CD8-positive, alpha-beta memory T cell (primary cell): ENCODE measurements at regions not wholly inside any gene's neighbourhood (a gene's known extent, or its start where the extent isn't known, plus 50 kb on each side); places are given as distances from the start of the nearest gene placed in this dataset.

ENCODE experiments used
- CTCF ChIA-PET: fragments of 350-600 bp; sonication (Branson Sonifier 250); formaldehyde crosslinking; loops from one replicate; lab custom pipeline; 2021; ENCODE audit warnings: antibody characterized with exemption; lab: Charles Lee
- POLR2A ChIA-PET: fragments of 350-600 bp; sonication (Branson Sonifier 250); formaldehyde crosslinking; loops from one replicate; lab custom pipeline; 2021; ENCODE audit warnings: antibody characterized with exemption; lab: Charles Lee
- DNase-seq, 5 donors: peaks; one replicate each; pipeline versions ENCODE4 v3.0.0 to v3.0.0-alpha.2; 2020 to 2022; ENCODE audit warnings: mixed read lengths in 1 of 5
- H3K27ac ChIP-seq: one replicate; pipeline ENCODE4 v1.7.0; 2013; ENCODE audit warnings: low read depth, mild to moderate bottlenecking, low read length, moderate library complexity
- H3K27me3 ChIP-seq: 2 replicates; pipeline ENCODE4 v1.7.0; 2013; ENCODE audit warnings: low read length, mild to moderate bottlenecking; ENCODE audit not compliant: insufficient read depth, poor library complexity, severe bottlenecking
- H3K36me3 ChIP-seq: 2 replicates; pipeline ENCODE4 v1.7.0; 2013; ENCODE audit warnings: mild to moderate bottlenecking, low read length, moderate library complexity; ENCODE audit not compliant: insufficient read depth
- H3K4me1 ChIP-seq: 2 replicates; pipeline ENCODE4 v1.7.0; 2013; ENCODE audit warnings: mild to moderate bottlenecking, low read length, moderate library complexity; ENCODE audit not compliant: insufficient read depth
- H3K4me3 ChIP-seq: 2 replicates; pipeline ENCODE4 v1.7.0; 2013; ENCODE audit warnings: mild to moderate bottlenecking, low read length
- H3K9me3 ChIP-seq: 2 replicates; pipeline ENCODE4 v1.7.0; 2013; ENCODE audit warnings: mild to moderate bottlenecking, low read length
- H3K27ac Mint-ChIP-seq, 8 donors: one replicate each; pipeline ENCODE4 v1.8.0; 2020 to 2021; ENCODE audit warnings: mixed read lengths in 8 of 8, mild to moderate bottlenecking in 6 of 8, inconsistent platforms in 3 of 8, moderate library complexity in 3 of 8
- H3K27me3 Mint-ChIP-seq, 2 donors: one replicate each; pipeline ENCODE4 v1.8.0; 2020 to 2021; ENCODE audit warnings: mixed read lengths in 2 of 2, mild to moderate bottlenecking in 1 of 2, moderate library complexity in 1 of 2
- H3K36me3 Mint-ChIP-seq, 3 donors: one replicate each; pipeline ENCODE4 v1.8.0; 2020 to 2021; ENCODE audit warnings: mixed read lengths in 3 of 3, inconsistent platforms in 1 of 3, mild to moderate bottlenecking in 1 of 3
- H3K4me1 Mint-ChIP-seq, 3 donors: one replicate each; pipeline ENCODE4 v1.8.0; 2020 to 2021; ENCODE audit warnings: mixed read lengths in 3 of 3, inconsistent platforms in 1 of 3, mild to moderate bottlenecking in 1 of 3
- H3K4me3 Mint-ChIP-seq, 7 donors: one replicate each; pipeline ENCODE4 v1.8.0; 2020 to 2021; ENCODE audit warnings: mixed read lengths in 7 of 7, mild to moderate bottlenecking in 6 of 7, moderate library complexity in 4 of 7, inconsistent platforms in 2 of 7
- H3K9me3 Mint-ChIP-seq, 5 donors: one replicate each; pipeline ENCODE4 v1.8.0; 2020 to 2022; ENCODE audit warnings: mixed read lengths in 5 of 5, mild to moderate bottlenecking in 3 of 5, moderate library complexity in 2 of 5, inconsistent platforms in 1 of 5

DNA sequence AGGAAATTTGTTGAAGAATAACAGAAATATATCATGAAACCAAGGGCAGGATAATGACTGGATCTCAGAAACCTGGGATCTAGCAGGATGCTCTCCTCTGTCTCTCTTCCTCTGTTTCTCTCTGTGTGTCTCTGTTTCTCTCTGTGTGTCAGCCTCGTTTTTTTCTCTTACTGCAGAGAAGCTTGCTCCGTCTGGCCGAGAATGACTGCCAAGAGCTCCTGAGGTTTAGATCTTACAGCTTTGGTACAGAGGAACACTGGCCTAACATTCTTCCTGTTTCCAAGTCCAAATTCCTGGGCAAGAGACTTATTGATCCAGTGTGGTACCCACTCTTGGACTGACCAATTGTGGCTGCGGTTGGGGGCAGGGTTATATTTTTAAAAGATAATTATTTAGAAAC is 564.0 kb downstream of the XPNPEP1 start:
- H3K27ac Mint-ChIP-seq = no peak overlapping the region
- no peak for DNase-seq
- CTCF ChIA-PET = no interaction called here
- H3K4me1 ChIP-seq = no peaks in the 10 kb centered on the region
- no peaks in the 10 kb centered on the region for H3K27me3 ChIP-seq
- H3K4me3 ChIP-seq = no peak overlapping the region
- no peaks in the 10 kb centered on the region for H3K27me3 Mint-ChIP-seq
- H3K36me3 Mint-ChIP-seq = no peaks in the 10 kb centered on the region
- no peaks in the 10 kb centered on the region for H3K9me3 ChIP-seq
- POLR2A ChIA-PET = no interaction called here
- no peaks in the 10 kb centered on the region for H3K4me1 Mint-ChIP-seq
- peaks cover 2 to 11% (median 3%) of the 10 kb centered on the region in 5 donors for H3K9me3 Mint-ChIP-seq
- H3K36me3 ChIP-seq = no peaks in the 10 kb centered on the region
- no peak overlapping the region for H3K4me3 Mint-ChIP-seq
- no peak overlapping the region for H3K27ac ChIP-seq

- H3K27me3 Mint-ChIP-seq = no peaks in the 10 kb centered on the region
- Histone ChIP-seq H3K4me1 (no peaks in the 10 kb centered on the region), H3K4me3 (no peak overlapping the region), H3K27me3 (no peaks in the 10 kb centered on the region), H3K27ac (no peak overlapping the region), H3K9me3 (no peaks in the 10 kb centered on the region), H3K36me3 (no peaks in the 10 kb centered on the region)
- DNase-seq = no peak
- no peak overlapping the region for H3K4me3 Mint-ChIP-seq
- no peaks in the 10 kb centered on the region for H3K36me3 Mint-ChIP-seq
- H3K27ac Mint-ChIP-seq = no peak overlapping the region
- H3K9me3 Mint-ChIP-seq = peaks cover 0 to 11% (median 3%) of the 10 kb centered on the region in 5 donors
- ChIA-PET POLR2A (no interaction called here), CTCF (no interaction called here)
- H3K4me1 Mint-ChIP-seq = no peaks in the 10 kb centered on the region
Observed at GRCh38 chr10:109358325-109358724, 565.0 kb downstream of the XPNPEP1 start.

- Mint-ChIP-seq H3K9me3 (peaks cover 1 to 14% (median 3%) of the 10 kb centered on the region in 5 donors), H3K4me3 (no peak overlapping the region), H3K27ac (no peak overlapping the region), H3K36me3 (no peaks in the 10 kb centered on the region), H3K27me3 (no peaks in the 10 kb centered on the region), H3K4me1 (no peaks in the 10 kb centered on the region)
- H3K9me3 ChIP-seq = no peaks in the 10 kb centered on the region
- H3K4me3 ChIP-seq = no peak overlapping the region
- DNase-seq = no peak
- no peaks in the 10 kb centered on the region for H3K27me3 ChIP-seq
- ChIA-PET CTCF (no interaction called here), POLR2A (no interaction called here)
- H3K36me3 ChIP-seq = no peaks in the 10 kb centered on the region
- no peak overlapping the region for H3K27ac ChIP-seq
- no peaks in the 10 kb centered on the region for H3K4me1 ChIP-seq
Observed at GRCh38 chr10:109348324-109348723, 575.0 kb downstream of the XPNPEP1 start.

DNA sequence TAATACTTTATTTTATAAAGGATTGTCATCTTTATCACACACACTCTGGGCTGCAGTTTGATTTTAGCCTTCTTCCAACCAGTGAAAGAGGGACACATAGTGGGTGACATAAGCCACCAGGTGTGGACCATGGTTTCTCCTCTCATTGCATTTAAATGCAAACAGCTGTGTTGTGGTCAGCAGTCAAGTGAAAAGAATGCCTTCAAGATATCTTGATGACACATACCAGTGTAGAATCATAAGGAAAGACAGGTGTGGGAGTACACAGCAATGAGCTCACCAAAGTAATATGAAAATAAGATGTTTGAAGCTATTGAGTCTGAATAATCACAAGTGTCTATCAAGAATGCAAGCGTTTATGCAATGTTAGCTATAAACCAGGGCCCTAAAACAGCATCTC is 580.0 kb downstream of the XPNPEP1 start:
- ChIA-PET CTCF (no interaction called here), POLR2A (no interaction called here)
- Histone ChIP-seq H3K27me3 (no peaks in the 10 kb centered on the region), H3K9me3 (no peaks in the 10 kb centered on the region), H3K36me3 (no peaks in the 10 kb centered on the region), H3K27ac (no peak overlapping the region), H3K4me1 (no peaks in the 10 kb centered on the region), H3K4me3 (no peak overlapping the region)
- Mint-ChIP-seq H3K9me3 (peaks cover 0 to 9% (median 3%) of the 10 kb centered on the region in 5 donors), H3K27ac (no peak overlapping the region), H3K4me1 (no peaks in the 10 kb centered on the region), H3K27me3 (no peaks in the 10 kb centered on the region), H3K4me3 (no peak overlapping the region), H3K36me3 (no peaks in the 10 kb centered on the region)
- DNase-seq = no peak

DNA sequence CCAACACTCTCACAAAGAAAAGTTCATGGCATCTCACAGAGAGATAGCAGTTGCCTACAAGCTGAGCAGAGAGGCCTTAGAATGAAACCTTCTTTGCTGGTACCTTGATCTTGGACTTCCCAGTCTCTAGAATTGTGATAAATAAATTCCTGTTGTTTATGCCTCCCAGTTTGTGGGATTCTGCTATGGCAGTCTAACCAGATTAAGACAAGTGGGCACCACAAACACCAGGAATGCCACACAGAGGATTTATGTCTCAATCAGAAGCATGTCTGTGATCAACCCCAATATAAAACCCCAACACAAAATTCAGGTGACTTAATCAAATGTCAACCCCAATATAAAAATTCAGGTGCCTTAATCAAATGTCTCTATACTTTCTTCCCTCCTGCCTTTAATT is 581.3 kb downstream of the XPNPEP1 start:
- no peaks in the 10 kb centered on the region for H3K4me1 Mint-ChIP-seq
- no peaks in the 10 kb centered on the region for H3K36me3 ChIP-seq
- H3K27ac Mint-ChIP-seq = no peak overlapping the region
- no peaks in the 10 kb centered on the region for H3K9me3 ChIP-seq
- ChIA-PET CTCF (no interaction called here), POLR2A (no interaction called here)
- no peaks in the 10 kb centered on the region for H3K4me1 ChIP-seq
- H3K27me3 Mint-ChIP-seq = no peaks in the 10 kb centered on the region
- no peak overlapping the region for H3K4me3 ChIP-seq
- H3K36me3 Mint-ChIP-seq = no peaks in the 10 kb centered on the region
- H3K27me3 ChIP-seq = no peaks in the 10 kb centered on the region
- no peak for DNase-seq
- no peak overlapping the region for H3K4me3 Mint-ChIP-seq
- peaks cover 0 to 12% (median 3%) of the 10 kb centered on the region in 5 donors for H3K9me3 Mint-ChIP-seq
- no peak overlapping the region for H3K27ac ChIP-seq

DNA sequence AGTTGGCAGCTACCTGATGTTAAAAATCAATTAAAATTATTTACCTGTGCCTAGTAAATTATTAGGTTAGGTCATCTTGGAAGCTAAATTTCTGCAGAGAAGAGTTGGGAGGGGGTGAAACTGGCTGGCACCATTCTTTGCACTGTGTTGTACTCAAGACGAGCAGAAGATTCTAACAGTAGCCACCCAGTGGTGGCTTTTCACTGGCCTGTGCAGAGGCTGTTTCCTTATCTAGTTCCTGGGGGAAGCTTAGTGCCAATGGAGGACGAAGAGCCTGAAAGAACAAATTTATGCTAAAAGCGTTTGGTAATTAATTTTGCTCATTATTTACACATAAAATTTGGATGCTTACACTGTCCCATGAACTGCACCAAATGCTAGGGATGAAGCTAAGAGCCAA is 595.3 kb downstream of the XPNPEP1 start:
- Histone ChIP-seq H3K27me3 (no peaks in the 10 kb centered on the region), H3K36me3 (no peaks in the 10 kb centered on the region), H3K27ac (no peak overlapping the region), H3K9me3 (no peaks in the 10 kb centered on the region), H3K4me3 (no peak overlapping the region), H3K4me1 (no peaks in the 10 kb centered on the region)
- ChIA-PET POLR2A (no interaction called here), CTCF (no interaction called here)
- no peaks in the 10 kb centered on the region for H3K4me1 Mint-ChIP-seq
- no peaks in the 10 kb centered on the region for H3K27me3 Mint-ChIP-seq
- H3K4me3 Mint-ChIP-seq = no peak overlapping the region
- no peak for DNase-seq
- H3K36me3 Mint-ChIP-seq = no peaks in the 10 kb centered on the region
- peaks cover 3 to 17% (median 4%) of the 10 kb centered on the region in 5 donors for H3K9me3 Mint-ChIP-seq
- no peak overlapping the region for H3K27ac Mint-ChIP-seq

DNA sequence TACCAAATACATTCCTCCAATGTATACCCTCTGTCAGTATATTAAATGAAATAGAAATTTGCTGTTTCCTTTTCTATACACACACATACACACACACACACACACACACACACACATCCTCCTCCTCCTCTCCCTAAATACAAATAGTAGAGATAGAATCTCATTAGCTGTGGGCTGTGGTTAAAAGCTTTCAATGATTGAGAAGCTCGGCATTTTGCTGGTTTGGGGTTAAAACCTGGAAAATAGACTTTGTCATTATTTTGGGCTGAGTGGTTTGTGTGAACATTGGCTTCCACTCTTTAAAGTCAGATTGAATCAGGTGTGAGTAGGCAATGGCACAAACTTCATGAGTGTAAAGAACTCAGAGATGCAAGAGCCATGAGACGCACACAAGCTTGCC is 596.0 kb downstream of the XPNPEP1 start:
- POLR2A ChIA-PET = no interaction called here
- Histone ChIP-seq H3K27me3 (no peaks in the 10 kb centered on the region), H3K4me3 (no peak overlapping the region), H3K36me3 (no peaks in the 10 kb centered on the region), H3K27ac (no peak overlapping the region), H3K4me1 (no peaks in the 10 kb centered on the region), H3K9me3 (no peaks in the 10 kb centered on the region)
- CTCF ChIA-PET = no interaction called here
- Mint-ChIP-seq H3K36me3 (no peaks in the 10 kb centered on the region), H3K9me3 (peaks cover 3 to 17% (median 4%) of the 10 kb centered on the region in 5 donors), H3K27ac (no peak overlapping the region), H3K4me3 (no peak overlapping the region), H3K27me3 (no peaks in the 10 kb centered on the region), H3K4me1 (no peaks in the 10 kb centered on the region)
- DNase-seq = no peak

GRCh38 chr10:109324721-109325120 is 598.6 kb downstream of the XPNPEP1 start:
- H3K4me1 Mint-ChIP-seq = no peaks in the 10 kb centered on the region
- H3K4me3 ChIP-seq = no peak overlapping the region
- no peaks in the 10 kb centered on the region for H3K4me1 ChIP-seq
- no peaks in the 10 kb centered on the region for H3K27me3 ChIP-seq
- peaks cover 0 to 31% (median 3%) of the 10 kb centered on the region in 5 donors for H3K9me3 Mint-ChIP-seq
- no peak overlapping the region for H3K4me3 Mint-ChIP-seq
- DNase-seq = no peak
- no peak overlapping the region for H3K27ac ChIP-seq
- no peaks in the 10 kb centered on the region for H3K27me3 Mint-ChIP-seq
- no peaks in the 10 kb centered on the region for H3K36me3 Mint-ChIP-seq
- no peaks in the 10 kb centered on the region for H3K9me3 ChIP-seq
- ChIA-PET POLR2A (no interaction called here), CTCF (no interaction called here)
- H3K27ac Mint-ChIP-seq = no peak overlapping the region
- H3K36me3 ChIP-seq = no peaks in the 10 kb centered on the region
